ENCODE measurements at regions not wholly inside any gene's neighbourhood (a gene's known extent, or its start where the extent isn't known, plus 50 kb on each side); places are given as distances from the start of the nearest gene placed in this dataset.

- WGBS = 88% methylated on average over 9 of the region's 9 CpGs
Observed at GRCh38 chr13:34322014-34322742, 504.2 kb downstream of the RFC3 start.

DNA sequence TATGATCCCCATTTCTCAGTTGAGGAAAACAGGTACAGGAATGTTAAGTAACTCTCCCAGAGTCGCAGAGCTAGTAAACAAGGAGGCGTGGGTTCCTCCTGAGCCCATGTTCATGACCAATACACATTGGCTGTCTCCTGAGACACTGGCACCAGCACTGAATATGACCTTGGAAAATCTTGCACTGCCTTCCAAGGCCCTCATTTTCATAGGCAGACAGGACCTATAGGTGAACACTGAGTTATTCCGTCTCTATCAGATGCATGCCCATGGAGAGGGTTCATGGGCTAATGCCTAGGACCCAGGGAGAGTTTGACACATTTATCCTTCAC, 504.8 kb downstream of the RFC3 start:
- no peaks in the 10 kb centered on the region for H3K27me3 ChIP-seq (ENCODE audit: control insufficient read depth in 2 of 2, insufficient read depth in 1 of 2, low read length in 1 of 2)
- no peaks in the 10 kb centered on the region for H3K4me1 ChIP-seq (ENCODE audit: control insufficient read depth in 2 of 2, insufficient read depth in 2 of 2, low read length in 2 of 2)
- H3K9me3 ChIP-seq (ENCODE audit: control insufficient read depth in 2 of 2, insufficient read depth in 1 of 2, low read length in 1 of 2) = no peaks in the 10 kb centered on the region
- H3K36me3 ChIP-seq (ENCODE audit: control insufficient read depth in 2 of 2, insufficient read depth in 2 of 2, low read length in 1 of 2) = no peaks in the 10 kb centered on the region
- DNase-seq (ENCODE audit: low read depth in 6 of 9, low spot score in 9 of 9) = no peak
- 91% methylated on average over 3 of the region's 3 CpGs for WGBS
- H3K4me3 ChIP-seq (ENCODE audit: low read length in 2 of 2) = no peak overlapping the region
- H3K27ac ChIP-seq (ENCODE audit: low read depth in 1 of 2, low read length in 1 of 2) = no peak overlapping the region

More at GRCh38 chr13:34322014-34322742, 504.2 kb downstream of the RFC3 start:
- Histone ChIP-seq H3K36me3 (ENCODE audit: control insufficient read depth in 2 of 2, insufficient read depth in 2 of 2, low read length in 1 of 2) (no peaks in the 10 kb centered on the region), H3K4me1 (ENCODE audit: control insufficient read depth in 2 of 2, insufficient read depth in 2 of 2, low read length in 2 of 2) (no peaks in the 10 kb centered on the region), H3K27ac (ENCODE audit: low read depth in 1 of 2, low read length in 1 of 2) (no peak overlapping the region), H3K27me3 (ENCODE audit: control insufficient read depth in 2 of 2, insufficient read depth in 1 of 2, low read length in 1 of 2) (no peaks in the 10 kb centered on the region), H3K4me3 (ENCODE audit: low read length in 2 of 2) (no peak overlapping the region), H3K9me3 (ENCODE audit: control insufficient read depth in 2 of 2, insufficient read depth in 1 of 2, low read length in 1 of 2) (no peaks in the 10 kb centered on the region)
- no peak for DNase-seq (ENCODE audit: low read depth in 6 of 9, low spot score in 9 of 9)

- H3K36me3 ChIP-seq (ENCODE audit: control insufficient read depth in 2 of 2, insufficient read depth in 2 of 2, low read length in 1 of 2) = no peaks in the 10 kb centered on the region
- no peak overlapping the region for H3K4me3 ChIP-seq (ENCODE audit: low read length in 2 of 2)
- no peak overlapping the region for H3K27ac ChIP-seq (ENCODE audit: low read depth in 1 of 2, low read length in 1 of 2)
- DNase-seq (ENCODE audit: low read depth in 6 of 9, low spot score in 9 of 9) = no peak
- H3K4me1 ChIP-seq (ENCODE audit: control insufficient read depth in 2 of 2, insufficient read depth in 2 of 2, low read length in 2 of 2) = no peaks in the 10 kb centered on the region
- H3K27me3 ChIP-seq (ENCODE audit: control insufficient read depth in 2 of 2, insufficient read depth in 1 of 2, low read length in 1 of 2) = no peaks in the 10 kb centered on the region
- WGBS = 96% methylated on average over 20 of the region's 20 CpGs
- H3K9me3 ChIP-seq (ENCODE audit: control insufficient read depth in 2 of 2, insufficient read depth in 1 of 2, low read length in 1 of 2) = peaks cover 1 to 9% of the 10 kb centered on the region in 2 donors
Observed at GRCh38 chr13:34335014-34336007, 517.4 kb downstream of the RFC3 start.

GRCh38 chr13:34338102-34338501, 520.2 kb downstream of the RFC3 start:
- WGBS = 87% methylated on average over 1 of the region's 1 CpG
- no peak overlapping the region for H3K27ac ChIP-seq (ENCODE audit: low read depth in 1 of 2, low read length in 1 of 2)
- H3K4me3 ChIP-seq (ENCODE audit: low read length in 2 of 2) = no peak overlapping the region
- no peaks in the 10 kb centered on the region for H3K4me1 ChIP-seq (ENCODE audit: control insufficient read depth in 2 of 2, insufficient read depth in 2 of 2, low read length in 2 of 2)
- H3K27me3 ChIP-seq (ENCODE audit: control insufficient read depth in 2 of 2, insufficient read depth in 1 of 2, low read length in 1 of 2) = no peaks in the 10 kb centered on the region
- DNase-seq (ENCODE audit: low read depth in 6 of 9, low spot score in 9 of 9) = no peak
- H3K36me3 ChIP-seq (ENCODE audit: control insufficient read depth in 2 of 2, insufficient read depth in 2 of 2, low read length in 1 of 2) = no peaks in the 10 kb centered on the region
- peaks cover 1 to 8% of the 10 kb centered on the region in 2 donors for H3K9me3 ChIP-seq (ENCODE audit: control insufficient read depth in 2 of 2, insufficient read depth in 1 of 2, low read length in 1 of 2)

DNA sequence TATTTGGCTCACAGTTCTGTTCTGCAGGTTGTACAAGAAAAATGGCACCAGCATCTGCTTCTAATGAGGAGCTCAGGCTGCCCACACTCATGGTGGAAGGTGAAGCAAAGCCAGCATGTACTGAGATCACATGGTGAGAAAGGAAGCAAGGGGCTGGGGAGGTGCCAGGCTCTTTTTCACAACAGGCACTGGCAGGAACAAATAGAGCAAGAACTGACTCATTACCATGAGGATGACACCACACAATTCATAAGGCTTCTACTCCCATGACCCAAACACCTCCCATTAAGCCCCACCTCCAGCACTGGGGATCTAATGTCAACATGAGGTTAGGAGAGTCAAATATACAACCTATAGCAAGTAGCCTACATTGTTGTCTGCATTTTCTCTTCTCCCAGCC, 522.6 kb downstream of the RFC3 start:
- no peaks in the 10 kb centered on the region for H3K36me3 ChIP-seq (ENCODE audit: control insufficient read depth in 2 of 2, insufficient read depth in 2 of 2, low read length in 1 of 2)
- H3K9me3 ChIP-seq (ENCODE audit: control insufficient read depth in 2 of 2, insufficient read depth in 1 of 2, low read length in 1 of 2) = peaks cover 1 to 3% of the 10 kb centered on the region in 2 donors
- H3K27ac ChIP-seq (ENCODE audit: low read depth in 1 of 2, low read length in 1 of 2) = no peak overlapping the region
- no peak for DNase-seq (ENCODE audit: low read depth in 6 of 9, low spot score in 9 of 9)
- no peaks in the 10 kb centered on the region for H3K4me1 ChIP-seq (ENCODE audit: control insufficient read depth in 2 of 2, insufficient read depth in 2 of 2, low read length in 2 of 2)
- H3K27me3 ChIP-seq (ENCODE audit: control insufficient read depth in 2 of 2, insufficient read depth in 1 of 2, low read length in 1 of 2) = no peaks in the 10 kb centered on the region
- no peak overlapping the region for H3K4me3 ChIP-seq (ENCODE audit: low read length in 2 of 2)

DNA sequence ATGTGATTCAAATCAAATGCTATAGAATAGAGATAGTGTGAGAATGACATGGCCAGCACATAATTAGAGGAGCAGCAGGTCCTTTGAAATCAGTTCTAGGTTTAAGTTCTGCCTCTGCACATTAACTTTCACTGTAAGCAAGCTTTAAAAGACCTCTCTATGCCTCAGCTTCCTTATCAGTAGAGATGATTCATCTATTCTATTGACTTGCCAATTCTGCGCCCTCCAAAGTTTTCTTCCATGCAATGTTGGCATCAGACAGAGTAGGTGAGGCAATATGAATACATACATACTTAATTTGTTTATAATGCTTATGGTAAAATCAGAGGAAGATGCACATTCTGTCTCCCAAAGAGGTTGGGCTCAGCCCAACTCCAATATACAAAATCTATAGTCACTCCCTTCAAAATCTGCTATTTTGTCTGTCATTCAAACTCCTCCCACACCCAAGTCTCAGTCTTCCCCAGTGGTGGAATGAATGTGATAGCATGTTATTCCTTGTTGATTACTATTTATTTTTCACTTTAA, 525.5 kb downstream of the RFC3 start:
- no peaks in the 10 kb centered on the region for H3K4me1 ChIP-seq (ENCODE audit: control insufficient read depth in 2 of 2, insufficient read depth in 2 of 2, low read length in 2 of 2)
- 93% methylated on average over 1 of the region's 1 CpG for WGBS
- no peaks in the 10 kb centered on the region for H3K9me3 ChIP-seq (ENCODE audit: control insufficient read depth in 2 of 2, insufficient read depth in 1 of 2, low read length in 1 of 2)

GRCh38 chr13:34344816-34345215, 526.9 kb downstream of the RFC3 start:
- no peak for DNase-seq (ENCODE audit: low read depth in 6 of 9, low spot score in 9 of 9)
- Histone ChIP-seq H3K27me3 (ENCODE audit: control insufficient read depth in 2 of 2, insufficient read depth in 1 of 2, low read length in 1 of 2) (no peaks in the 10 kb centered on the region), H3K4me3 (ENCODE audit: low read length in 2 of 2) (no peak overlapping the region), H3K36me3 (ENCODE audit: control insufficient read depth in 2 of 2, insufficient read depth in 2 of 2, low read length in 1 of 2) (no peaks in the 10 kb centered on the region), H3K9me3 (ENCODE audit: control insufficient read depth in 2 of 2, insufficient read depth in 1 of 2, low read length in 1 of 2) (no peaks in the 10 kb centered on the region), H3K27ac (ENCODE audit: low read depth in 1 of 2, low read length in 1 of 2) (no peak overlapping the region), H3K4me1 (ENCODE audit: control insufficient read depth in 2 of 2, insufficient read depth in 2 of 2, low read length in 2 of 2) (no peaks in the 10 kb centered on the region)
- WGBS = 93% methylated on average over 4 of the region's 4 CpGs

More for the DNA sequence above, 525.5 kb downstream of the RFC3 start:
- H3K4me3 ChIP-seq (ENCODE audit: low read length in 2 of 2) = no peak overlapping the region
- H3K36me3 ChIP-seq (ENCODE audit: control insufficient read depth in 2 of 2, insufficient read depth in 2 of 2, low read length in 1 of 2) = no peaks in the 10 kb centered on the region
- DNase-seq (ENCODE audit: low read depth in 6 of 9, low spot score in 9 of 9) = no peak
- no peaks in the 10 kb centered on the region for H3K27me3 ChIP-seq (ENCODE audit: control insufficient read depth in 2 of 2, insufficient read depth in 1 of 2, low read length in 1 of 2)
- no peak overlapping the region for H3K27ac ChIP-seq (ENCODE audit: low read depth in 1 of 2, low read length in 1 of 2)

GRCh38 chr13:34345258-34345965, 527.5 kb downstream of the RFC3 start:
- H3K27ac ChIP-seq (ENCODE audit: low read depth in 1 of 2, low read length in 1 of 2) = no peak overlapping the region
- H3K36me3 ChIP-seq (ENCODE audit: control insufficient read depth in 2 of 2, insufficient read depth in 2 of 2, low read length in 1 of 2) = no peaks in the 10 kb centered on the region
- no peaks in the 10 kb centered on the region for H3K4me1 ChIP-seq (ENCODE audit: control insufficient read depth in 2 of 2, insufficient read depth in 2 of 2, low read length in 2 of 2)
- H3K9me3 ChIP-seq (ENCODE audit: control insufficient read depth in 2 of 2, insufficient read depth in 1 of 2, low read length in 1 of 2) = no peaks in the 10 kb centered on the region
- WGBS = 73% methylated on average over 7 of the region's 7 CpGs
- no peak for DNase-seq (ENCODE audit: low read depth in 6 of 9, low spot score in 9 of 9)
- no peak overlapping the region for H3K4me3 ChIP-seq (ENCODE audit: low read length in 2 of 2)
- no peaks in the 10 kb centered on the region for H3K27me3 ChIP-seq (ENCODE audit: control insufficient read depth in 2 of 2, insufficient read depth in 1 of 2, low read length in 1 of 2)

Measured in thymus (tissue), 11 donors.